ENCODE measurements at regions not wholly inside any gene's neighbourhood (a gene's known extent, or its start where the extent isn't known, plus 50 kb on each side); places are given as distances from the start of the nearest gene placed in this dataset.

GRCh38 chr5:74113927-74114326, 487.9 kb downstream of the ARHGEF28 start:
- H3K36me3 ChIP-seq (ENCODE audit: low read depth) = no peaks in the 10 kb centered on the region
- no peak for DNase-seq

DNA sequence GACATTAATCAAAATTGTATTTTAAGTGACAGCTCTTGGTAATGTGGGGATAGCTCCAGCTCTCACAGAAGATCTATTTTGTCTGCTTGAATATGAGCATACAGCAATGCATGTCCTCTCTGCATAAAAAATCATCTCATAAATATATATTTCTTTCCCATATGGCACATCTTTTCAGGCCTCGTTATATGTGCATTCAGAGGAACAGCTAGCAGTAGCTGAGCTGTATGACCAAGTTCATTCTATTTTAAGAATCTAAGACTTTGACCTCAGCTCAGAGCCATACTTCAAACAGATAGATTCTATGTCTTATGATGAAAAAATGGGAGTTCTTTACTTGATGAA, 487.2 kb downstream of the ARHGEF28 start:
- TF ChIP-seq CTCF (IDR thresholded peaks at IDR 0.05) = no peak
- no peak overlapping the region for H3K4me3 ChIP-seq
- DNase-seq (no peak), ATAC-seq (no peak)
- H3K4me1 ChIP-seq (ENCODE audit: low read depth) = no peaks in the 10 kb centered on the region
- H3K36me3 ChIP-seq (ENCODE audit: low read depth) = no peaks in the 10 kb centered on the region
- H3K9me3 ChIP-seq = no peaks in the 10 kb centered on the region
- intact Hi-C loops (cut with DNase I, micrococcal nuclease) = no loop called here

More at GRCh38 chr5:74113927-74114326, 487.9 kb downstream of the ARHGEF28 start:
- no peak for ATAC-seq
- Histone ChIP-seq H3K4me3 (no peak overlapping the region), H3K9me3 (no peaks in the 10 kb centered on the region), H3K4me1 (ENCODE audit: low read depth) (no peaks in the 10 kb centered on the region)
- intact Hi-C loops (cut with DNase I, micrococcal nuclease) = no loop called here
- TF ChIP-seq CTCF (IDR thresholded peaks at IDR 0.05) = no peak

GRCh38 chr5:74112372-74113195, 486.6 kb downstream of the ARHGEF28 start:
- TF ChIP-seq CTCF (IDR thresholded peaks at IDR 0.05) = no peak
- no peaks in the 10 kb centered on the region for H3K4me1 ChIP-seq (ENCODE audit: low read depth)
- no peaks in the 10 kb centered on the region for H3K9me3 ChIP-seq
- ATAC-seq (no peak), DNase-seq (no peak)
- H3K36me3 ChIP-seq (ENCODE audit: low read depth) = no peaks in the 10 kb centered on the region
- H3K4me3 ChIP-seq = no peak overlapping the region
- intact Hi-C loops (cut with DNase I, micrococcal nuclease) = no loop called here

DNA sequence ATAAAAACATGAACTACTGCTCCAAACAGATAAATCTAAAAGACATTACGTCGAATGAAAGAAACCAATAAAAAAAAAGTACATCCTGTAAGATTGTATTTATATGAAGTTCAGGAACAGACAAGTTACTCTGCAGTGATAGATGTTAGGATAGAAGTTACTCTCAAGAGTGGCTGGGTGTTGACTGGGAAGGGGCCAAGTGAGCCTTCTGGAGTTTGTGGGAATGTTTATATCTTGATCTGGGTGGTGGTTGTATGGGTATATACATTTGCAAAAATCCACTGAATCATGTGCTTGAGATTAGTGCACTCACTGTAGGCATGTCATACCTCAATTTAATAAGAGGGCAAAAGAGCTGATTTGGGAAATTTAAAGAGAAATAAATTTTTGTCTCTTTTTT, 485.8 kb downstream of the ARHGEF28 start:
- no peaks in the 10 kb centered on the region for H3K9me3 ChIP-seq
- H3K36me3 ChIP-seq (ENCODE audit: low read depth) = no peaks in the 10 kb centered on the region
- ATAC-seq (no peak), DNase-seq (no peak)
- no peaks in the 10 kb centered on the region for H3K4me1 ChIP-seq (ENCODE audit: low read depth)
- intact Hi-C loops (cut with DNase I, micrococcal nuclease) = no loop called here
- no peak for TF ChIP-seq CTCF (IDR thresholded peaks at IDR 0.05)
- H3K4me3 ChIP-seq = no peak overlapping the region

GRCh38 chr5:74109344-74109743, 483.3 kb downstream of the ARHGEF28 start:
- Histone ChIP-seq H3K9me3 (no peaks in the 10 kb centered on the region), H3K4me3 (no peak overlapping the region), H3K36me3 (ENCODE audit: low read depth) (no peaks in the 10 kb centered on the region), H3K4me1 (ENCODE audit: low read depth) (no peaks in the 10 kb centered on the region)
- intact Hi-C loops (cut with DNase I, micrococcal nuclease) = no loop called here
- TF ChIP-seq CTCF (IDR thresholded peaks at IDR 0.05) = no peak
- no peak for ATAC-seq
- DNase-seq = no peak
